Testis (tissue), 2 donors: ENCODE measurements at regions not wholly inside any gene's neighbourhood (a gene's known extent, or its start where the extent isn't known, plus 50 kb on each side); places are given as distances from the start of the nearest gene placed in this dataset.

Experiments
- CTCF ChIP-seq, 3 experiments: fragments of 450-650 bp in 2 of 3; fragments of 200-600 bp in 1 of 3; sonication (generic) in 1 of 3; IDR thresholded peaks; one replicate each; pipeline ENCODE4 v1.5.1; 2016 to 2019; ENCODE audit warnings: antibody characterized with exemption in 3 of 3, mild to moderate bottlenecking in 2 of 3, moderate library complexity in 1 of 3
- POLR2A ChIP-seq: fragments of 450-650 bp; IDR thresholded peaks from one replicate; pipeline ENCODE4 v1.6.1; 2017; ENCODE audit warnings: antibody characterized with exemption, mild to moderate bottlenecking, moderate library complexity

GRCh38 chr2:8234253-8234652 is 447.6 kb upstream of the ID2 start:
- no peak for TF ChIP-seq CTCF (IDR thresholded peaks at IDR 0.05)
- no peak for TF ChIP-seq POLR2A
